ENCODE measurements at regions not wholly inside any gene's neighbourhood (a gene's known extent, or its start where the extent isn't known, plus 50 kb on each side); places are given as distances from the start of the nearest gene placed in this dataset.

- Histone ChIP-seq H3K4me3 (ENCODE audit: low read length) (no peak overlapping the region), H3K4me1 (ENCODE audit: control insufficient read depth, insufficient read depth, low read length) (no peaks in the 10 kb centered on the region), H3K36me3 (ENCODE audit: control insufficient read depth, insufficient read depth, low read length) (no peaks in the 10 kb centered on the region), H3K27ac (ENCODE audit: low read length) (no peak overlapping the region), H3K9me3 (ENCODE audit: control insufficient read depth, low read depth, low read length) (no peaks in the 10 kb centered on the region), H3K27me3 (ENCODE audit: control insufficient read depth, insufficient read depth, low read length) (no peaks in the 10 kb centered on the region)
- no peak for DNase-seq
- 83% methylated on average over 1 of the region's 1 CpG for WGBS (ENCODE audit: insufficient coverage, low lambda C conversion rate)
These were observed 161.8 kb upstream of the NAALADL2 start for GRCh38 chr3:174697310-174697709.

GRCh38 chr3:174700736-174701135, 158.4 kb upstream of the NAALADL2 start:
- Histone ChIP-seq H3K9me3 (ENCODE audit: control insufficient read depth, low read depth, low read length) (no peaks in the 10 kb centered on the region), H3K27me3 (ENCODE audit: control insufficient read depth, insufficient read depth, low read length) (no peaks in the 10 kb centered on the region), H3K36me3 (ENCODE audit: control insufficient read depth, insufficient read depth, low read length) (no peaks in the 10 kb centered on the region), H3K4me1 (ENCODE audit: control insufficient read depth, insufficient read depth, low read length) (no peaks in the 10 kb centered on the region), H3K27ac (ENCODE audit: low read length) (no peak overlapping the region), H3K4me3 (ENCODE audit: low read length) (no peak overlapping the region)
- DNase-seq, result no peak

- H3K4me1 ChIP-seq (ENCODE audit: control insufficient read depth, insufficient read depth, low read length), result no peaks in the 10 kb centered on the region
- no peak overlapping the region for H3K27ac ChIP-seq (ENCODE audit: low read length)
- H3K27me3 ChIP-seq (ENCODE audit: control insufficient read depth, insufficient read depth, low read length), result no peaks in the 10 kb centered on the region
- no CpG with 5 or more reads among the region's 2 CpGs for WGBS (ENCODE audit: insufficient coverage, low lambda C conversion rate)
- no peak for DNase-seq
- H3K36me3 ChIP-seq (ENCODE audit: control insufficient read depth, insufficient read depth, low read length), result no peaks in the 10 kb centered on the region
- H3K4me3 ChIP-seq (ENCODE audit: low read length), result no peak overlapping the region
- H3K9me3 ChIP-seq (ENCODE audit: control insufficient read depth, low read depth, low read length), result no peaks in the 10 kb centered on the region
These were observed 148.5 kb upstream of the NAALADL2 start for GRCh38 chr3:174710612-174711011.

GRCh38 chr3:174715386-174715785, 143.7 kb upstream of the NAALADL2 start:
- no peaks in the 10 kb centered on the region for H3K4me1 ChIP-seq (ENCODE audit: control insufficient read depth, insufficient read depth, low read length)
- no peak for DNase-seq
- H3K27me3 ChIP-seq (ENCODE audit: control insufficient read depth, insufficient read depth, low read length), result no peaks in the 10 kb centered on the region
- no peak overlapping the region for H3K27ac ChIP-seq (ENCODE audit: low read length)
- H3K36me3 ChIP-seq (ENCODE audit: control insufficient read depth, insufficient read depth, low read length), result no peaks in the 10 kb centered on the region
- H3K9me3 ChIP-seq (ENCODE audit: control insufficient read depth, low read depth, low read length), result no peaks in the 10 kb centered on the region
- H3K4me3 ChIP-seq (ENCODE audit: low read length), result no peak overlapping the region

GRCh38 chr3:174716956-174717505, 142.1 kb upstream of the NAALADL2 start:
- WGBS (ENCODE audit: insufficient coverage, low lambda C conversion rate), result 100% methylated on average over 1 of the region's 2 CpGs
- Histone ChIP-seq H3K4me1 (ENCODE audit: control insufficient read depth, insufficient read depth, low read length) (no peaks in the 10 kb centered on the region), H3K27ac (ENCODE audit: low read length) (no peak overlapping the region), H3K27me3 (ENCODE audit: control insufficient read depth, insufficient read depth, low read length) (no peaks in the 10 kb centered on the region), H3K9me3 (ENCODE audit: control insufficient read depth, low read depth, low read length) (no peaks in the 10 kb centered on the region), H3K36me3 (ENCODE audit: control insufficient read depth, insufficient read depth, low read length) (no peaks in the 10 kb centered on the region), H3K4me3 (ENCODE audit: low read length) (no peak overlapping the region)
- no peak for DNase-seq

- DNase-seq, result no peak
- Histone ChIP-seq H3K27ac (ENCODE audit: low read length) (no peak overlapping the region), H3K4me1 (ENCODE audit: control insufficient read depth, insufficient read depth, low read length) (no peaks in the 10 kb centered on the region), H3K9me3 (ENCODE audit: control insufficient read depth, low read depth, low read length) (no peaks in the 10 kb centered on the region), H3K4me3 (ENCODE audit: low read length) (no peak overlapping the region), H3K27me3 (ENCODE audit: control insufficient read depth, insufficient read depth, low read length) (no peaks in the 10 kb centered on the region), H3K36me3 (ENCODE audit: control insufficient read depth, insufficient read depth, low read length) (no peaks in the 10 kb centered on the region)
- 92% methylated on average over 4 of the region's 5 CpGs for WGBS (ENCODE audit: insufficient coverage, low lambda C conversion rate)
These were observed 138.4 kb upstream of the NAALADL2 start for GRCh38 chr3:174720717-174721116.

- H3K9me3 ChIP-seq (ENCODE audit: control insufficient read depth, low read depth, low read length), result no peaks in the 10 kb centered on the region
These were observed 133.8 kb upstream of the NAALADL2 start for GRCh38 chr3:174725303-174725702.

GRCh38 chr3:174737966-174738365, 121.2 kb upstream of the NAALADL2 start:
- Histone ChIP-seq H3K27me3 (ENCODE audit: control insufficient read depth, insufficient read depth, low read length) (no peaks in the 10 kb centered on the region), H3K27ac (ENCODE audit: low read length) (no peak overlapping the region), H3K36me3 (ENCODE audit: control insufficient read depth, insufficient read depth, low read length) (no peaks in the 10 kb centered on the region), H3K4me1 (ENCODE audit: control insufficient read depth, insufficient read depth, low read length) (no peaks in the 10 kb centered on the region), H3K9me3 (ENCODE audit: control insufficient read depth, low read depth, low read length) (peaks cover 15% of the 10 kb centered on the region), H3K4me3 (ENCODE audit: low read length) (no peak overlapping the region)
- no peak for DNase-seq
- no CpG with 5 or more reads among the region's 3 CpGs for WGBS (ENCODE audit: insufficient coverage, low lambda C conversion rate)

More at GRCh38 chr3:174725303-174725702, 133.8 kb upstream of the NAALADL2 start:
- Histone ChIP-seq H3K27ac (ENCODE audit: low read length) (no peak overlapping the region), H3K27me3 (ENCODE audit: control insufficient read depth, insufficient read depth, low read length) (no peaks in the 10 kb centered on the region), H3K36me3 (ENCODE audit: control insufficient read depth, insufficient read depth, low read length) (no peaks in the 10 kb centered on the region), H3K4me1 (ENCODE audit: control insufficient read depth, insufficient read depth, low read length) (no peaks in the 10 kb centered on the region), H3K4me3 (ENCODE audit: low read length) (no peak overlapping the region)
- WGBS (ENCODE audit: insufficient coverage, low lambda C conversion rate), result 92% methylated on average over 2 of the region's 3 CpGs
- DNase-seq, result no peak

- H3K4me3 ChIP-seq (ENCODE audit: low read length), result no peak overlapping the region
- DNase-seq, result no peak
- H3K9me3 ChIP-seq (ENCODE audit: control insufficient read depth, low read depth, low read length), result no peaks in the 10 kb centered on the region
- no peaks in the 10 kb centered on the region for H3K27me3 ChIP-seq (ENCODE audit: control insufficient read depth, insufficient read depth, low read length)
- no peaks in the 10 kb centered on the region for H3K36me3 ChIP-seq (ENCODE audit: control insufficient read depth, insufficient read depth, low read length)
- H3K27ac ChIP-seq (ENCODE audit: low read length), result no peak overlapping the region
- no CpG with 5 or more reads among the region's 2 CpGs for WGBS (ENCODE audit: insufficient coverage, low lambda C conversion rate)
- no peaks in the 10 kb centered on the region for H3K4me1 ChIP-seq (ENCODE audit: control insufficient read depth, insufficient read depth, low read length)
These were observed 110.0 kb upstream of the NAALADL2 start for GRCh38 chr3:174749143-174749542.

GRCh38 chr3:174755833-174756829, 103.0 kb upstream of the NAALADL2 start:
- no peaks in the 10 kb centered on the region for H3K36me3 ChIP-seq (ENCODE audit: control insufficient read depth, insufficient read depth, low read length)
- no CpG with 5 or more reads among the region's 6 CpGs for WGBS (ENCODE audit: insufficient coverage, low lambda C conversion rate)

GRCh38 chr3:174758943-174759342, 100.2 kb upstream of the NAALADL2 start:
- H3K27ac ChIP-seq (ENCODE audit: low read length), result no peak overlapping the region
- no peak for DNase-seq
- H3K27me3 ChIP-seq (ENCODE audit: control insufficient read depth, insufficient read depth, low read length), result no peaks in the 10 kb centered on the region
- no peaks in the 10 kb centered on the region for H3K36me3 ChIP-seq (ENCODE audit: control insufficient read depth, insufficient read depth, low read length)
- no peaks in the 10 kb centered on the region for H3K4me1 ChIP-seq (ENCODE audit: control insufficient read depth, insufficient read depth, low read length)
- H3K4me3 ChIP-seq (ENCODE audit: low read length), result no peak overlapping the region
- no peaks in the 10 kb centered on the region for H3K9me3 ChIP-seq (ENCODE audit: control insufficient read depth, low read depth, low read length)

More at GRCh38 chr3:174755833-174756829, 103.0 kb upstream of the NAALADL2 start:
- Histone ChIP-seq H3K27ac (ENCODE audit: low read length) (no peak overlapping the region), H3K4me1 (ENCODE audit: control insufficient read depth, insufficient read depth, low read length) (no peaks in the 10 kb centered on the region), H3K27me3 (ENCODE audit: control insufficient read depth, insufficient read depth, low read length) (no peaks in the 10 kb centered on the region), H3K4me3 (ENCODE audit: low read length) (no peak overlapping the region), H3K9me3 (ENCODE audit: control insufficient read depth, low read depth, low read length) (no peaks in the 10 kb centered on the region)
- no peak for DNase-seq
